Gastrocnemius medialis (tissue), 4 donors: ENCODE measurements at regions not wholly inside any gene's neighbourhood (a gene's known extent, or its start where the extent isn't known, plus 50 kb on each side); places are given as distances from the start of the nearest gene placed in this dataset.

Experiments used
- CTCF ChIP-seq, 5 experiments: fragments of 450-650 bp in 3 of 5; fragments of 200-600 bp in 2 of 5; sonication (generic) in 2 of 5; IDR thresholded peaks in 4 of 5; conservative IDR thresholded peaks in 1 of 5; 1 replicate in 4 of 5; 2 replicates in 1 of 5; pipeline ENCODE4 v1.5.1; 2016 to 2019; ENCODE audit warnings: antibody characterized with exemption in 5 of 5, mild to moderate bottlenecking in 3 of 5, moderate library complexity in 3 of 5
- POLR2A ChIP-seq, 2 donors: fragments of 450-650 bp; IDR thresholded peaks; one replicate each; pipeline ENCODE4 v1.6.1; 2017; ENCODE audit warnings: antibody characterized with exemption in 2 of 2, mild to moderate bottlenecking in 2 of 2, moderate library complexity in 2 of 2

DNA sequence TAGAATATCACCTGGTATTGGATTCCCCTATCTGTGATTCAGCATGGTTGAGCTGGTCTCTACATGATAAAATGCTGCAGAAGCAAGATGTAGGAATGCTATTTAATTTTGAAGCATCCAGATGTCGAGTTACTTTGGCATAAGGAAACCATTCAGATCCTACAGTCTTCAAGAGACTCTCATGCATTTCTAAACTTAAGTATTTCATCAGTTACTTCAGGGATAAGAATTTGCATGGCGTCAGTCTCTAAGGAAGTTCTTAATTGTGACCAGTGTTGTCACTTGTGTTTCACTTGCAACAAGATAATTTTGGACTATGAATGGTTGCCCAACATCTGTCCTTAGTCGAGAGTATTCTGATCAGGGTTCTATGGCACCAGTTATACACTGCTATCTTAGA, 192.4 kb downstream of the CCNG2 start:
- TF ChIP-seq CTCF (IDR thresholded peaks at IDR 0.05 in 4 of 5, conservative IDR thresholded peaks at IDR 0.05 in 1 of 5) = no peak
- no peak for TF ChIP-seq POLR2A (IDR thresholded peaks at IDR 0.05)
